GM12891 (cell line): ENCODE measurements at regions not wholly inside any gene's neighbourhood (a gene's known extent, or its start where the extent isn't known, plus 50 kb on each side); places are given as distances from the start of the nearest gene placed in this dataset.
"Not testable (repeated sequence)": the region's sequence is repeated elsewhere in the genome, so short reads cannot be mapped to it uniquely, and the experiment has no call there.

Experiments used
- DNase-seq: peaks from one replicate; pipeline ENCODE4 v3.0.0; 2011; ENCODE audit warnings: low spot score; ENCODE audit not compliant: insufficient read length
- FAIRE-seq: peaks from 2 replicates; lab custom pipeline; 2011; peaks lifted over from hg19 to GRCh38; lab: Jason Lieb, UNC
- PAX5 ChIP-seq: IDR thresholded peaks from 2 replicates; pipeline ENCODE4 v1.6.1; 2011; ENCODE audit warnings: low read length, moderate library complexity, mild to moderate bottlenecking; ENCODE audit not compliant: insufficient read depth, severe bottlenecking
- POLR2A ChIP-seq: IDR thresholded peaks from 2 replicates; pipeline ENCODE4 v1.6.1; 2011; ENCODE audit warnings: low read depth, low read length, control low read depth
- POLR2AphosphoS5 ChIP-seq: IDR thresholded peaks from 2 replicates; pipeline ENCODE4 v1.6.1; 2011; ENCODE audit warnings: low read depth, low read length, control low read depth
- POU2F2 ChIP-seq: IDR thresholded peaks from 2 replicates; pipeline ENCODE4 v1.6.1; 2011; ENCODE audit warnings: low read depth, mild to moderate bottlenecking, control low read depth, low read length, moderate library complexity
- SPI1 ChIP-seq: IDR thresholded peaks from 2 replicates; pipeline ENCODE4 v1.6.1; 2011; ENCODE audit warnings: low read depth, low read length, control low read depth
- TAF1 ChIP-seq: IDR thresholded peaks from 2 replicates; pipeline ENCODE4 v1.6.1; 2011; ENCODE audit warnings: low read depth, low read length, control low read depth

DNA sequence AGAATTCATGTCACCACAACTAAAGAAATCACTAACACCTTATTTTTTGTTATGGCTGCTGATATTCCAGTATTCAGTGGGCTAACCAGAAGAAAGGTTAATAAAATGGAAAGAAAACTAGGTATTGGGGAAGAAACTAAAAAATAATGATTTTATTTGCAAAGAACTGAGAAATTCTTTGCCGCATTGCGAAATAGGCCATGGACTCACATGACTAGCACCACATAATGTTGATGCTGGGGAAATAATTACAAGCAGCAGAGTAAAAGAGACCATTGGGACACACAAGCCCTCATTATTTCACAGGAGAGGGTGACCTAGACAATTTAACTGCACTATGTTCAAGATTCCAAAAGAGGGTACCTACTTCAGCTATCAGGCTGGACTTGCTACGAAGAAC lies 1411.5 kb downstream of the SLITRK5 start:
- DNase-seq (no peak), FAIRE-seq (no peak)
- TF ChIP-seq POLR2A (no peak), PAX5 (no peak), POLR2AphosphoS5 (no peak), POU2F2 (no peak)

DNA sequence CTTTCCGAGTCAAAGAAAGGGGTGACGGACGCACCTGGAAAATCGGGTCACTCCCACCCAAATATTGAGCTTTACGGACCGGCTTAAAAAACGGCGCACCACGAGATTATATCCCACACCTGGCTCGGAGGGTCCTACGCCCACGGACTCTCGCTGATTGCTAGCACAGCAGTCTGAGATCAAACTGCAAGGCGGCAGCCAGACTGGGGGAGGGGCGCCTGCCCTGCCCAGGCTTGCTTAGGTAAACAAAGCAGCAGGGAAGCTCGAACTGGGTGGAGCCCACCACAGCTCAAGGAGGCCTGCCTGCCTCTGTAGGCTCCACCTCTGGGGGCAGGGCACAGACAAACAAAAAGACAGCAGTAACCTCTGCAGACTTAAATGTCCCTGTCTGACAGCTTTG lies 1416.9 kb downstream of the SLITRK5 start:
- not testable (repeated sequence) for DNase-seq, FAIRE-seq

DNA sequence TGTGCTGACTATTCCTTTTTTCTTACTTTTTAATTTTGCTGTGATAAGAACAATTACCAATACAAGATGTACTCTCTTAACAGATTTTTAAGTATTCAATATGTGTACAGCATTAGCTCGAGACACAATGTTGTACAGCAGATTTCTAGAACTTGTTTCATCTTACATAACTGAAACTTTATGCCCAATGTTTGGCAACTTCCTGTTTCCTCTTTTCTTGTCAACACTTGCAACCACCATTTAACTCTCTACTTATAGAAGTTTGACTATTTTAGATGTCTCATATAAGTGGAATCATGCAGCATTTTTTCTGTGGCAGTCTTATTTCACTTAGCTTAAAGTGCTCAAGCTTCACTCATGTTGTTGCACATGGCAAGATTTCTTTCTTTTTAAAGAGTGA lies 1426.8 kb downstream of the SLITRK5 start:
- DNase-seq (no peak), FAIRE-seq (no peak)
- TF ChIP-seq PAX5 (no peak), POLR2A (no peak), POLR2AphosphoS5 (no peak), TAF1 (no peak), SPI1 (no peak), POU2F2 (no peak)

DNA sequence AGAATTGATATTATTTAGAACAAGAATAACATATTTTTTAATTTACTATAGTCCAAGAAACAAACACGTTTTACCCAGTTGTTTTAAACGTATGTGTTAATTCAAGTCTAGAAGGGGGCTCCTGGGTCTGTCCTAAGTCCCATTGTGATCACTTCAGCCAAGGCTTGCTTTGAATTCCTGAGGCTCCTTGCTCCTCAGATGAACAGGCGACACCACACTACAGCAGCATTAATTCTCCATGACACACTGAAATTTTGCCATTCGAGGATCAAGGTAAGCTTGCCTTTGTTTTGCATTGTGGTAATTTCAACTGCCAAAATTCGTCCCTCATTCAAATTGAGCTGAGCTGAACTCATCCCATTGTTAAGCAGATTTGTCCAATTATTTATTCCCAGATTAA lies 1442.6 kb downstream of the SLITRK5 start:
- TF ChIP-seq TAF1 = no peak
- TF ChIP-seq POU2F2 = no peak
- TF ChIP-seq POLR2AphosphoS5 = no peak
- no peak for TF ChIP-seq POLR2A
- TF ChIP-seq PAX5 = no peak
- no peak for TF ChIP-seq SPI1
- no peak for DNase-seq

DNA sequence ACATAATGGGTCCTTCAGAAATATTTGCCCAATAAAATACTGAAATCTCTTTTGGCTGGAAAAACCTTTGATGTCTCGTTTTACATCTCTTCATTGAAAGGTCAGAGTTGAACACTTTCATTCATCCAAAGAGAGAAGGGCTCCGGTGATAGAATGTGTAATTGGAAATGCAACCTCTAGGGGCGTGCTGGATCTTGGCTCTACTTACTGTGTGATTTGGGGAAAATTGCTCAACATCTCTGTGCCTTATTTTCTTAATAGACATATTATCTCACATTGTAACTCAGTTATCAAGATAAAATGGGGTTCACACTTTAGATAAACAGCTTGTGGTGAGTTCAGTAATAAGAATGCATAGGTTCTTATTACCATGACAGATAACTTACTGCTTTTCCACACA lies 1444.1 kb downstream of the SLITRK5 start:
- no peak for TF ChIP-seq PAX5
- TF ChIP-seq SPI1 = no peak
- no peak for TF ChIP-seq POLR2A
- no peak for DNase-seq
- no peak for FAIRE-seq

More for the DNA sequence above, 1442.6 kb downstream of the SLITRK5 start:
- FAIRE-seq = no peak

DNA sequence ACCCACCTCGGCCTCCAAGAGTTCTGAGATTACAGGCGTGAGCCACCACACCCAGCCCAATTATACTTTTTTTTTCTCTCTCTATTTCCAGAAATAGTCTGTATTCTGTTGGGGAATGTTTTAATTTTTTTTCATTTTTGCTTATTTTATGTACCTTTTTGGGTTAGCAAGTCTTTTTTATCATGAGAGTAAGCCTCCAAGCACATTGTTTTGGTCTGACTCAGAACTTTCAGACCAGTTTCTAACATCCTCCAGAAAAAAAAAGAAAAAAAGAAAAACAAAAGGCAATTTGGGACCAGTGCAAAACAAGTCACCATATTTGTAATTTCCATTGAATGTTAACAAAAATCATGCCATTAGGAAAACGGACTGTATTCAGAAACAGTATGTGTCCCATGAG lies 1465.5 kb downstream of the SLITRK5 start:
- TF ChIP-seq PAX5 (no peak), SPI1 (no peak), POLR2A (no peak), POLR2AphosphoS5 (no peak), TAF1 (no peak), POU2F2 (no peak)
- FAIRE-seq = no peak

DNA sequence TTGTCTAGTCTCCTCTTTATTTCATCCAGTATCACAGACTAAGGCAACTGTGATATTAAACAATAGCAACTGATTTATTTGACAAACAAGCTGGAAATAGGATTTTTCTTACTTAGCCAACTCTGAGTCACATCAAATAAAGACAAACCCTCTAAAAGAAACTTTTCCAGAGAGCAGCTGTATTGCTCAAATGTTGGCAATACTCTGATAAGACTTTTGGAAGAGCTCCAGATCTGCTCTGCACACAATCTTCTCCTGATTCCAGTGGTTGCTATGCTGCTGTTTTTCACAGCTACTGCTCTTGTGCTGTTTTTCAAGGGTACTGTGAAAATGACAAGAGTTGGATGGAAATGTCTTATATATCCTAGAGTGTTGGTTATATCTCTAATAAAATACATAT lies 1479.2 kb downstream of the SLITRK5 start:
- FAIRE-seq (no peak), DNase-seq (no peak)
- TF ChIP-seq PAX5 (no peak), SPI1 (no peak), TAF1 (no peak), POU2F2 (no peak), POLR2A (no peak), POLR2AphosphoS5 (no peak)

More for the DNA sequence above, 1465.5 kb downstream of the SLITRK5 start:
- no peak for DNase-seq

DNA sequence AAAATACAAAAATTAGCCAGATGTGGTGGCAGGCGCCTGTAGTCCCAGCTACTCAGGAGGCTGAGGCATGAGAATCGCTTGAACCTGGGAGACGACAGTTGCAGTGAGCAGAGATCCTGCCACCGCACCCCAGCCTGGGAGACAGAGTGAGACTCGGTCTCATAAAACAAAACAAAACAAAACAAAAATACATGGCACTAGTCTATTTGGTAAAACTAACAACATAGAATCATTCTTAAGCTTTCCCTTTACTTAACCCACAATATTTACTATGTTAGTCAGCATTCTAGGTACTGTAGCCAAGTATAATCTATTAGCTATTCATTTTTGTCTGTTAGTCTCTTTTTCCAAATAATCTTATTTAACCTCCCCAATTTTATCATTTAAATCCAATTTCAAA lies 1482.8 kb downstream of the SLITRK5 start:
- FAIRE-seq (no peak), DNase-seq (no peak)
- TF ChIP-seq POLR2AphosphoS5 = no peak
- TF ChIP-seq POLR2A = no peak
- no peak for TF ChIP-seq POU2F2
- no peak for TF ChIP-seq TAF1
- no peak for TF ChIP-seq SPI1
- TF ChIP-seq PAX5 = no peak

DNA sequence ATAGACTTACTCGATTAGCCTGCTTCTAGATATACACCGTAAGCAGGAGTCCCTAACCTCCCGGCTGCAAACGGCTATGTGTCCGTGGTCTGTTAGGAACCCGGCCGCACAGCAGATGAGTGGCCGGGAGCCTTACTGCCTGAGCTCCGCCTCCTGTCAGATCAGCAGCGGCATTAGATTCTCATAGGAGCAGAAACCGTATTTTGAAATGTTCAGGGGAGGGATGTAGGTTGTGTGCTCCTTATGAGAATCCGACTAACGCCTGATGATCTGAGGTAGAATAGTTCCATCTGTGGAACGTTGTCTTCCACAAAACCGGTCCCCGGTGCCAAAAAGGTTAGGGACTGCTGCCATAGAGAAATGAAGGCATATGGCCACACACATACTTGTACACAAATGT lies 1491.9 kb downstream of the SLITRK5 start:
- TF ChIP-seq TAF1 (no peak), POLR2A (no peak), PAX5 (no peak), POU2F2 (no peak), POLR2AphosphoS5 (no peak)
- no peak for DNase-seq
- no peak for FAIRE-seq

DNA sequence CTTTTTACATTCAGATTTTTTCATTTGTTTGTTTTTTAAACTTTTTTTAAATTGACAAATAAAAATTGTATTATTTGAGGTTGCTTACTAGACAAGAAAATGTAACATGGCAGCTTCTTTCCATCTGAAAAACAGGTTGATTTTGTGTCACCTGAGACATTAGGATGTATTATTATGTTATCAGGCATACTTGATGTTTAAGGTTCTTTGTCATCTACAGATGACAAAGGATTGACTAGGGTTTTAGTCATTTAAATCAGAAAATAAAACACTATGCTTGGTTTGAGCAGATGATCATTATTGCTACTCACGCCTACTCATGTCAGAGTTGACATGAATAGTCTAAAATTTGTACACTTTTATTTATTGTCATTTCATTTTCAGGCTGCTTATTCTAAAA lies 1494.5 kb downstream of the SLITRK5 start:
- DNase-seq = no peak
- TF ChIP-seq SPI1 (no peak), POLR2A (no peak), PAX5 (no peak), TAF1 (no peak), POU2F2 (no peak), POLR2AphosphoS5 (no peak)
- no peak for FAIRE-seq
